ENCODE measurements at regions not wholly inside any gene's neighbourhood (a gene's known extent, or its start where the extent isn't known, plus 50 kb on each side); places are given as distances from the start of the nearest gene placed in this dataset.

DNA sequence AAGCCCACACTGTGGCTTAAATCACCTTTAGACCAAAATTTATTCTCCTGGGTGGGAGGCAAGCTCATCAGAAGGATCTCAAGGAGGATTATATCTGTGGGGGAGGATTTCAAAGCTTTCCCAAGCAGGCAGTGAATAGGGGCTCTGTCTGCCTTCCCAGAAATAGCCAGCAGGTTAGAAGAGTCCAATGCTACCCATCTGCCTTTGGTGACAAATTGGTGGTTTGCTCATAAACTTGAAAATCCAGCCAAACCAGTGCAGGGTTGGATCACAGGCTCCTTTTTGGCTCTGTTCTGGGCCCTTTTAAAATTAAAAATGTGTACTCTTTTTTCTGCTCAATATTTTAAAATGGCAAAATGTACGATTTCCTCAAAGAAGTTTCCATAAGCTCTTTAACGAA lies 118.9 kb upstream of the ZC3H11B start:
- TF ChIP-seq, protein P1, sequence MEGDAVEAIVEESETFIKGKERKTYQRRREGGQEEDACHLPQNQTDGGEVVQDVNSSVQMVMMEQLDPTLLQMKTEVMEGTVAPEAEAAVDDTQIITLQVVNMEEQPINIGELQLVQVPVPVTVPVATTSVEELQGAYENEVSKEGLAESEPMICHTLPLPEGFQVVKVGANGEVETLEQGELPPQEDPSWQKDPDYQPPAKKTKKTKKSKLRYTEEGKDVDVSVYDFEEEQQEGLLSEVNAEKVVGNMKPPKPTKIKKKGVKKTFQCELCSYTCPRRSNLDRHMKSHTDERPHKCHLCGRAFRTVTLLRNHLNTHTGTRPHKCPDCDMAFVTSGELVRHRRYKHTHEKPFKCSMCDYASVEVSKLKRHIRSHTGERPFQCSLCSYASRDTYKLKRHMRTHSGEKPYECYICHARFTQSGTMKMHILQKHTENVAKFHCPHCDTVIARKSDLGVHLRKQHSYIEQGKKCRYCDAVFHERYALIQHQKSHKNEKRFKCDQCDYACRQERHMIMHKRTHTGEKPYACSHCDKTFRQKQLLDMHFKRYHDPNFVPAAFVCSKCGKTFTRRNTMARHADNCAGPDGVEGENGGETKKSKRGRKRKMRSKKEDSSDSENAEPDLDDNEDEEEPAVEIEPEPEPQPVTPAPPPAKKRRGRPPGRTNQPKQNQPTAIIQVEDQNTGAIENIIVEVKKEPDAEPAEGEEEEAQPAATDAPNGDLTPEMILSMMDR (IDR thresholded peaks at IDR 0.05) = no peak
- TF ChIP-seq POLR2A (IDR thresholded peaks at IDR 0.05) = no peak
- TF ChIP-seq POLR2AphosphoS5 (IDR thresholded peaks at IDR 0.05) = no peak
- no peak for TF ChIP-seq EP300 (IDR thresholded peaks at IDR 0.05)

All from gastroesophageal sphincter (tissue), 3 donors.